Stimulated activated CD4-positive, alpha-beta T cell treated with anti-CD3 and anti-CD28 coated beads, Interleukin-1b, Interleukin-23, amount 100 ng/mL, for 4 hours (primary cell): ENCODE measurements at regions not wholly inside any gene's neighbourhood (a gene's known extent, or its start where the extent isn't known, plus 50 kb on each side); places are given as distances from the start of the nearest gene placed in this dataset.
"Not testable (repeated sequence)": the region's sequence is repeated elsewhere in the genome, so short reads cannot be mapped to it uniquely, and the experiment has no call there.

Experiments used
- DNase-seq, 2 donors: peaks; one replicate each; pipeline ENCODE4 v3.0.0-alpha.2; 2020; ENCODE audit warnings: low read depth in 2 of 2

DNA sequence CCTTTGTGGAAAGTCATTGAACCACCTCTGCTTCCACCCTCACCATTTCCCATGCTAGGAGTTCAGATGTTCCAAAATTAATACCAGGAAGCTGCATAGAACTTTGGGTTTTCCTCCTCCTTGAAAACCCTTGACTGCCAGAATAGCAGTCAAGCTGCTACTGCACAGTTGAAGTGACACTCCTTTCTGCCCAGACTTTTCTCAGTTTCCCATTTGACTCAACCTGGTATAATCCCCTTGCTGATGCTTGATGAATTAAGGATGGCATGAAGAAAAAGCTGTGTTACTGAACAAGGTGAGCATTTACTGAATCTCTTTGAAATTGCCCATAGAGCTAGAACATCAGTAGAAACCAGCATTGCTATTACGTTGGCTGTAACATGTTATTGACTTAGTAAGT lies 286.0 kb downstream of the EDEM1 start:
- DNase-seq, result no peak

DNA sequence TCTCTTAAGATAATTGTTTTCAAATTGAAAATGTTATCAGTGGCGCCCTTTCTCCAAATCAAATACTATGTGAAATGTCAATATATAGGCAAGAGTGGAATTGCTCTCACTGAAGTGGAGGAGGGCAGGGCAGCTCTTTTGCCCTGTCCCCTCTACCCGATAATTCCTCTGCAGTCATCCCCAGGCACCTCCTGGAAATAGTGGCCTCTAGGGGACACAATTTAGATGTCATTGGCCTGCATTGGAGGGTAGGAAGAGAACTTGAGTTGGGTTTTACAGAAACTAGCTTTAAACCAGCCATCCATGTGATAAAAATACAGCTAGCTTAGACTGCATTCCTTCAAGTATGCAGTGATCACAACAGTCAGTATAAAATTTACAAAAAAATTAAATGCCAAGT lies 288.9 kb downstream of the EDEM1 start:
- no peak for DNase-seq

DNA sequence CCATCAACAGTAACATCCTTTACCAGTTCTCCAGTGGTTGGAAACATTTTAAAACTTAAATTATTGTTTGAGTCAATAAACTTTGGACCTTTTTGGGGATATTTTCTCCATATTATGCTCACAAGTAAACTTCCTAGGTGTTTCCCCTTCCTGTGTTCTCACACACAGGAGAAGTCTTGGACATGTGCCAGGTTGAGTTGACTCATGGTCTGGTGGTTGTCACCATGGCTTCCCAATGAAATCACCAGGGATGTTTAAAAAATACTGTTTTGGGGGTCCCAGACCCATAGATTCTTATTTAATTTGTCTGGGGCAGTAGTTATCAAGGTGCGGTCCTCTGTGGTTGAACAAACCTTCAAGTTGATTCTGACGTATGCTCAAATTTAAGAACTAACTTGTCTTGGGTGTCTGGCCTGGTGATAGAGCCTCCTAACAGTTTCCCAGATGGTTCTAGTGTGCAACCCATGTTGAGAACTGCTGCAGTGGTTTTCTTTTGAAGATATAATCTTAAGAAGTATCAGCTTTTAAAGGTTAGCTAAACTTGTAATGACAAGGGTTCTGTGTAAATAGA lies 291.8 kb downstream of the EDEM1 start:
- no peak for DNase-seq

DNA sequence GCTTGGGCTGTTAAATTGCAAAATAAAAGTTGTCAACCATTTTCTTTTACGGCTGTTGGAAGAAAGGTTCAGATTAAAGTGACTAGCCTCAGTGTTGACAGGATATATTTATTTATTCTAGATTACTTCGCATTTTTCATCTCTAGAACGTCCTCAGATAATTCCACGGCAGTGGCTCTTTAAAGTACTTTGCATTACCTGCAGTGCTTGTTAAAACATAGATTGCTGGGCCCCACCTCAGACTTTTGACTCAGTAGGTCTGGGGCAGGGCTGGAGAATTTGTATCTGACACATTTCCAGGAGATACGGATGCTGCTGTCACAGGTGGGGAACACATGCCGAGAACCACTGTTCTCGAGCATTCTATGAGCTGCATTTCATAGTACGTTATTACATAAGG lies 292.7 kb downstream of the EDEM1 start:
- no peak for DNase-seq

DNA sequence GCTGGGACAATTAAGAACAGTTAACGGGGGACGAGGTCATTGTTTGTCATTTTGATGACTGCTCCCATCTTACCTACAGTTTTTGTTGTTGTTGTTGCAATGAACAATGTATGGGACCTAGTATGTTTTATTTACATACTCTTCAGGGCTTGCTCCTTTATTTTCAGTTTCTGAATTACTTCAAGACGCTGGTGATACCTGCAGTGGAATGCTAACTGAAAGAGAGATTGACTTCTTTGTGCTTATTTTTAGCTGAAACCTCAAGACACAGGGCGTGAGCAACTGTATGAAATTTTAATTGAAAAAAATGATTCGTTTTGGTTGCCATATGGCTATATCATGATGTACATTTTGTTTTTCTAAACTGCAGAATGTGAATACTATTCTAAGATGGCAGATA lies 297.9 kb downstream of the EDEM1 start:
- DNase-seq, result no peak

DNA sequence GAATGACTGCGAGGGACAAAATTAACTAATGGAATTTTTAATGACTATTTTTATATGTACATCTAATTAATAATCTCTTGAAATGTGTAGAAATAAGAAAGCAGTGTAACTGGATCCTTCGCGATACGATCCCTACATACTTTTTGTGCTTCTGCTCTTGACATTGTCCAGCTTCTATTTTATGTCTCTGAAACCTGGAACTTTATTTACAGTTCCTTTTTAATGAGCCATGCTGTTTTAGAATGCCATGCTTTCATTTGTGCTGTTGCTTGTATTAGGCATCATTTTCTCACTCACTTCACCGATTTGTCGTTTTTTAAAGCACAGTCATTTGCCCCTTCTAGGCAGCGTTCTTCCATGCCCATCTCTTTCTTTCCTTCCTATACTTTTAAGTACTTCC lies 301.3 kb downstream of the EDEM1 start:
- DNase-seq, result no peak

DNA sequence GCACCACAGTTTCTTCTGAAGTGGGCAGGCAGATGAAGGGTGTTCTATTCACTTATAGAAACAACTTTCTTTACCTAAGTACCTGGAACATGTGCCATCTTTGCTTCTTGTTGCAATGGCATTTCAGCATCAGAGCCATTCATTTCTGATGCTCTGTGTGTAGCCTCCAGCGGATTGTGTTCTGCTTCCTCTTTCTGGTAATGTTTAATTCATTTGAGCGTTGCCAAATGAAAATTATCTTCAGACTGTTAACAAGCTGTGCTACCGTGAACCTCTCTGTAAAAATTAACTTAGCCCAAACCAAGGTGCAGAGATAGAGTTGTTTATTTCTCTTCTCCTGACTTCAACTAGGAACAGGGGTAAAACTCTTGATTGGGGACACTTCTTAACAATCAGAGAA lies 302.0 kb downstream of the EDEM1 start:
- no peak for DNase-seq

DNA sequence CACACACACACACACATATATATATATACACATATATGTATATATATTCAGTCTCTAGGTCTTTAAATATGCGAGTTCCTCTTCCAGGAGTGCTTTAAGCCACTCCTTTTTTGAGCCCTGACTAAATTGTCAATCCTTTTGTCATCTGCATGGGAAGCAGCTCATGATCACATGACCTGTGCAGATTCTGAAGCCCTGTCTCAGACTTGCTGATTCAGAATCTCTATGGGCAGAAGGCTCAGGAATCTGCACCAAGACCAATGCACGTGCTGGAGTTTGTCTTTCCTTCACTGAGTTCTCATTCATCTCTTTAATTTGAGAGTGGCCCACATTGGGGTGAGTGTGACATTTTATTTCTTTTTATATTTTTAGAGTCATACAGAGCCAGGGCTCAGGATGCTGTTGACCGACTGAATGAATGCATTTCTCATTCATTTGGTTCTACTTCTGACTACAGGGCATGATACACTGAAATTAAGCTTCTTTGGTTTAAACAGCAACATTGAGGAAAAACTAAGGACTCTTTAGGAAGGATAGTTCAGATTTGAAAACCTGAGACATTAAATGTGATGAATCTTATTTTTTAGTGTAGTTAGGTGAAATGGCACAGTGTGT lies 307.5 kb downstream of the EDEM1 start:
- DNase-seq, result no peak

DNA sequence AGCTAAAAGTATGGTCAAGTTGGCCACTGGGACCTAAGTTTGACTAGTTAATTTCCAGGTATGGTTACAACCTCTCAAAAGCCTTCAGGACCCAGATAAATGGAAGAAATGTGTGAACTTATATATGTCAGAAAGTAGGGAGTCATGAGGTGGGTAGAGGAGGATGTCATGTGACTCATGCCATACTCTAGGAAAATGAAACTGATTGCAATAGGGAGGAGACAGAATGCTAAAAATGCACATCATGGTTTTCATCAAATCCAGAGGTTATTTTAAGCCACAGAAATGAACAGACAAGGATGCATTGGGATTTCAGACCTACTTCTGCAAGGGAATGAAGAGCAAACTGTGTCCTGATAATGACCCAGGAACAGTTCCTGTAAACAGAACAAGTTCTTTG lies 310.0 kb downstream of the EDEM1 start:
- DNase-seq, result no peak

DNA sequence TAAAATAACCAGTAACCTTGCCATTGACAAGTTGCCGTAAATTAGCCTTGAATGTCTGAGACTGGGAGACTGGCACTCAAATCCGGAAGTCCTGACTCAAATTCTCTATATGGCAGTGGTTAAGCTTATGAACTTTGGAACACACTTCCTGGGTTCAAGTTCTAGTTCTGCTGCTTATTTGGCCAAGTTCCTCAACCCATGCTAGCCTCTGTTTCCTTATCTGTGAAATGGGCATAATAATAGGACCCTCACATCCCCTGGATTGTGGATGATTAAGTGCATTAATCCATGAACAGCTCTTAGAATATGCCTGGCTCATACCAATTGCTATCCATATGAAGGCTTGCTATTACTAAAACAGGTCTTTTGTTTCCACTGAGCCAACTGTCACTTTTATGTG lies 311.5 kb downstream of the EDEM1 start:
- DNase-seq, result no peak

DNA sequence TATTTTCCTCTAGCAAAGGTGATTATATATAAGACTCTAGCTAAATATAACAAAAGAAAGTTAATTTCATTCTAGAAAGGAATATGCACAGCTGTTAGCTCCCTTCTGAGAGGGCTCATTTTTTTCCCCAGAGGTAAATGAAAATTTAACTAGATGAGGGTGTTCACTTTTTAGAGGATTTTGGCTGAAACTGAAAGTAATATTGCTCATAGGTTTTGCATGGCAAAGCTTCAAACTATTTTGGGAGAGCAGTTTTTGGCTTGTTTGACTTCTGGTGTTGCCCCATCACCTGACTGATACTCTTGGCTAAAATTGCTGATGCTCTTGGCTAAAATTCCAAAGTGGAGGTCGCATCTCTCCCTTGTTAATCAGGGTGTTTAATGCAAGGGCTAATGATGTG lies 311.9 kb downstream of the EDEM1 start:
- DNase-seq, result no peak

DNA sequence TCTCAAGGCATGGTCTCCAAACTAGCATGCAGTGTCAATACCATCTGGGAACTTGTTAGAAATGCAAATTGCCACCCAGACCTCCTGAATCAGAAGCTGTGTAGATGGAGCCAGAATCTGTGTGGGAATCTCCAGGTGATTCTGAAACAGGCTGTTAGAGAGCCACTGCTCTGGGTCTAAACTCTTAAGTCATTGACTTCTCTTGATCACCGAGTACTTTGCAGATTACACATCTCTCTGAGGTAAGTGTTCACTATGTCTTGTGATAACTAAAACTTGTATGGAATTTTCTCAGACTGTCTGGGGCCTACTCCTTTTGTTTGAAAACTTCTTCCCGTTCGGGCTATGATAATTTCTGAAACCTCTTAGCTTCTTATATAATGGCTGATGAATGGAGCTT lies 315.6 kb downstream of the EDEM1 start:
- DNase-seq, result no peak

DNA sequence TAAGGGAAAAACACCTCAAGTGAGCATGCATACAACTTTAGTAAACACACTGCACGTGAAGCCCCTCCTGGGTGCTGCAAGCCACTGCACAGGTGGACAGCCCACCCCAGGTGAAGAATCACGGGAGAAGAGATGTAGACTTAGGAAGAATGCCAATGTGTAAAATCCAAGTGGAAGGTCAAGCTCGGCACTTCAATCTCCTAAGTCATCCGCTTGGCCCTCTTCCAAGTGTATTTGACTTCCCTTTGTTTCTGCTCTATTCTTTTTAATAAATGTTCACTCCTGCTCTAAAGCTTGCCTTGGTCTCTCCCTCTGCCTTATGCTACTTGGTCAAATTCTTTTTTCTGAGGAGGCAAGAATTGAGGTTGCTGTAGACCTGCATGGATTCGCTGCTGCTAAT lies 316.6 kb downstream of the EDEM1 start:
- no peak for DNase-seq

DNA sequence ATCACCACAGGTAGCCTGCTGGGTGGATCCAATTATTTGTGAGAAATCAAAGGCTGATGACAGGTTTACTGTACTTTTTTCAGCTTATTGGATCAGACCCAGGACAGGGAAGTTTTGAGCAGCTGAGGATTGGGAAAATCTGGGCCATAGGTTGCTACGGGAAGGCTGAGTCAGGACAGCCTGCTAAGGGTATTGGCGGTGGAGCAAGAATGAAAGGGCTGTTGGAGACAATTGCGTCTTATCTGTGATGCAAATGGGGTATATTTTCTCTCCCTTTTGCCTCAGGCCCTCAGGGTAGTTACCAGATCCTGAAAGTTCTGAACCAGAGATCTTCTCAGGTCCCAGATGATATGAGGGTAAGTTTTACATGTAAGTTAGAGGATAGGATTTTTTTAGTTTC lies 317.7 kb downstream of the EDEM1 start:
- DNase-seq, result no peak

DNA sequence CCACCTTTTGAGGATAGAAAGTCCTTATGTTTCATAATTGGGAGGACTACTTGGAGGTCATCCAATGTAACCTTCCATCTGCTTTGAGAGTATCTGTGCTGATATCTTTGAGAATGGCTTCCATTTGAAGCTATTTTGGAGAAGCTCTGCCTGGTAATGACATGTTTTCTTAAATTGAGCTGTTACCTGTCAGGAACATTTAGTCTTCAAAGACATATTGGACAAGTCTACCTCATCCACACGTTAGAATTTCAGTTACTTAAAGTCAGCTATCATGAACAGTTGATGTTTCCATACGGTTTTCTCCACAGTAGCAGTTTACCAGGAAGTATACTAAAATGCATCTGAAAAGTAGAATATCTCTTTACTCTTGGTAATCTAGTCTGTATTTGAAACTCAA lies 318.5 kb downstream of the EDEM1 start:
- DNase-seq, result no peak

DNA sequence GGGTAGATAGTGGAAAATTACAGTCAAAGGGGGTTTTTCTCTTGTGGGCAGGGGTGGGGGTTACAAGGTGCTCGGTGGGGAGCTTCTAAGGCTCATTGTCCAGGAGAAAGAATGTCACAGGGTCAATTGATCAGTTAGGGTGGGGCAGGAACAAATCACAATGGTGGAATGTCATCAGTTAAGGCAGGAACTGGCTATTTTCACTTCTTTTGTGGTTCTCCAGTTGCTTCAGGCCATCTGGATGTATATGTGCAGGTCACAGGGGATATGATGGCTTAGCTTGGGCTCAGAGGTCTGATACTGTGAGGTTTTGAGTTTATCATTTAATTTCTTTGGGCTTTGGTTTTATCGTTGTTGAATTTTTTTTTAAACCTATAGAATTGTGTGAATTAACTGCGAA lies 321.4 kb downstream of the EDEM1 start:
- DNase-seq, result not testable (repeated sequence)

DNA sequence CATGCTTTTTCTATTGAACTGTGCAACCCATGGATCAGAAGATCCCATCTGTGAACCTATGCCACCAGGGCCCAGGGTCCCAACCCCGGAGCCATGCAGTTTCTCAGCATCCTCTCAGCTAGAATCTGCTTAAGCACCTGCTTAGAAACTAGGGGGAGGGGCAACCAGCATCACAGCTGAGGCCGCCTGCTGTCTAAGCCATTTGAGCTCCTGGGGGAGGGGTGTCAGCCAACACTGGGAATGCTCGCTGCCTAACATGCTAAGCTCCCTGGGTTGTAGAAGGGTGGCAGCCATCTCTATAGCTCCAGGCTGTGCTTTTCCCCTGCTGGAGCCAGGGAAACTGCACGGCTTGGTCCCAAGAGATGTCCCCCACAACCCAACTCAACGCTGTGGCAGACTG lies 322.8 kb downstream of the EDEM1 start:
- DNase-seq, result no peak

DNA sequence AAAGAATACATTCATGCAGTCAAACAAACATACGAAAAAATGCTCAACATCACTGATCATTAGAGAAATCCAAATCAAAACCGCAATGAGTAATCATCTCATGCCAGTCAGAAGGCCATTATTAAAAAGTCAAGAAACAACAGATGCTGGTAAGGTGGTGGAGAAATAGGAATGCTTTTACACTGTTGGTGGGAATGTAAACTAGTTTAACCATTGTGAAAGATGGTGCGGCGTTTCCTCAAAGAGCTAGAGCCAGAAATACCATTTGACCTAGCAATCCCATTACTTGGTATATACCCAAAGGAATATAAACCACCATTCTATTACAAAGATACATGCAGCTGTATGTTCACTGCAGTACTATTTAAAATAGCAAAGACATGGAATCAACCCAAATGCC lies 330.4 kb downstream of the EDEM1 start:
- no peak for DNase-seq

DNA sequence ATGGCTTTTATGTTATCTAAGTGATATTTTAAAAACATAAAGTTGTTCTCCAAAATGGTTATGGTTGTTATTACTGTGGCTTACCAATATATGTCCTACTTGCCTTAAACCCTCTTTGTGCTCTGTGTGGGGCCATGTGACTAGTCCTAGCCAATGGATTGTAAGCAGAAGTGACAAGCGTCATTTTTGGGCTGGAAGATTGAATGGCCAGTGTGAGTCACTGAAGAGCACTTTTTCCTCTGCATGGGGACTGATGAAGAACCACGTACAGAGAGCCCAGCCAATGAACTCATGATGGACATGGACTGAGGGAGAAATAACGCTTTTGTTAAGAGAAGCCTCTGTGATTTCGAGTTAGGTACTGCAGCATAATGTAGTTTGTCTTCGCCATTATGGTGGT lies 332.7 kb downstream of the EDEM1 start:
- DNase-seq, result no peak

DNA sequence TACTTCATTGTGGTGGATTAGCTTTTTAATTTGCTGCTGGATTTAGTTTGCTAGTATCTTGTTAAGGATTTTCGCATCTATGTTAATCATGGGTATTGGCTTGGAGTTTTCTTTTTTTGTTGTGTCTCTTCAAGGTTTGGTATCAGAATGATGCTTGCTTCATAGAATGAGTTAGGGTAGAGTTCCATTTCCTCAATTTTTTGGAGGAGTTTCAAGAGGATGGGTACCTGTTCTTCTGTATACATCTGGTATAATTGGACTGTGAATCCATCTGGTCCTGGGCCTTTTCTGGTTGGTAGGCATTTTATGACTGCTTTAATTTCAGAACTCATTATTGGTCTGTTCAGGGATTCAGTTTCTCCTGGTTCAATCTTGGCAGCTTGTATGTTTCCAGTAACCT lies 335.6 kb downstream of the EDEM1 start:
- DNase-seq, result no peak

DNA sequence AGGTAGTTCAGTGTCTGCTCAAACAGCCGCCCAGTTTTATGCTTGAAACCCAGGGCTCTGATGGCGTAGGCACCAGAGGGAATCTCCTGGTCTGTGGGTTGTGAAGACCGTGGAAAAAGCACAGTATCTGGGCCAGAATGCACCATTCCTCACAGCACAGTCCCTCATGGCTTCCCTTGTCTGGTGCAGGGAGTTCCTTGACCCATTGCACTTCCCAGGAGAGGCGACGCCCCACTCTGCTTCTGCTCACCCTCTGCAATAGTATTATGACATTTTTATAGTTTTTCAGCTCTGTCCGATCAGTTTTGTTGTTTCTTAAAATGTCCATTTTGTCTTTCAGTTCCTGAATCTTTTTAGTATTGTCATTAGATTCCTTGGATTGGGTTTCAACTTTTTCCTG lies 343.5 kb downstream of the EDEM1 start:
- DNase-seq, result no peak

DNA sequence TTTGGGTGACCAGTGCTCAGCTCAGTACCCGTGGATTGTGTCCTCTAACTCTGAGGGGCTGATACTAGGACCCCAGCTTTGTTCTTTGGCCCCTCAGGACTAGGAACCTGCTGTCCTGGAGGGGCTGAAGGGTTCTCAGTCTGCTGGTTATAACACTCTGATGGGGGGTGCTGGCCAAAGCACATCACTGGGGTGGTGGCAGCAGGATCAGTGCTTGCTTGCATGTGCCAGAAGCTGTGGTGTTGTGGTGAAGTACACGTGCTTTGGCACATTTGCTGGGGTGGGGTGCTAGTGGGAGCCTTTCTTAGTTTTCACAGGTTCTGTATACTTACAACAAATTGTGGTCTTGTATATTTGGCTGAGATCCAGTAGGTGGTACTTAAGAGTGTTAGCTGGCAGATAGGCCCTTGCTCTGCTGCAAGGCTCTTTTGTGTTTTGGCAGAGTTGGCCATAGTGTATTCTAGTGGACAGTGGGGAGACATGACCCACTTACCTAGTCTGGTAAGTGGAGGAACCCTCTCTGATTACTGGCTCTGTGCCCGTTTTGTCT lies 344.3 kb downstream of the EDEM1 start:
- no peak for DNase-seq

DNA sequence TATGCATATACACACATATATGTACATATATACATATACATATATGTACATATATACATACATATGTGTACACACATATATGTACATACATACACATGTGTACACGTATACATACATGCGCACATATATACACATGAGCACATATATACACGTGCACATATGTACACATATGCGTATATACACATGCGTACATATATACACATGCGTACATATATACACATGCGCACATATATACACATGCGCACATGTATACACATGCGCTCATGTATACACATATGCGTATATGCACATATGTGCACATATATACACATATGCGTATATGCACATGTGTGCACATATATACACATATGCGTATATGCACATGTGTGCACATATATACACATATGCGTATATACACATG lies 353.0 kb downstream of the EDEM1 start:
- DNase-seq, result no peak

DNA sequence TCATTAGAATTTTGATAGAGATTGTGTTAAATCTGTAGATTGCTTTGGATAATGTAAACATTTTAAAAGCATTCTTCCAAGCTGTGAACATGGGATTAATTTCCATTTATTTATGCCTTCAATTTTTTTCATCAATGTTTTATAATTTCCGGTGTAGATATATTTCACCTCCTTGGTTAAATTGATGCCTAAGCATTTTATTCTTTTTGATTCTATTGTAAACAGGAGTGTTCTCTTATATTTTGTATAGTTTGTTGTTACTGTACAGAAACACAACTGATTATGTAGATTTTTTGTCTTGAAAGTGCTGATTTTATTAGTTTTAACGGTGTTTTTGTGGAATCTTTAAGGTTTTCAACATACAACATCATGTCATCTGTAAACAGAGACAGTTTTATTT lies 355.0 kb downstream of the EDEM1 start:
- DNase-seq, result no peak
